HG03039 (cell line): ENCODE measurements at regions not wholly inside any gene's neighbourhood (a gene's known extent, or its start where the extent isn't known, plus 50 kb on each side); places are given as distances from the start of the nearest gene placed in this dataset.

Source experiments
- ATAC-seq: cut with Tn5 transposase; IDR thresholded peaks from one replicate; pipeline ENCODE4 v1.9.1; 2021; ENCODE audit warnings: mild to moderate bottlenecking, moderate library complexity; ENCODE audit not compliant: unreplicated experiment

GRCh38 chr4:136935871-136936270 lies 596.4 kb downstream of the PCDH18 start:
- ATAC-seq, result no peak

DNA sequence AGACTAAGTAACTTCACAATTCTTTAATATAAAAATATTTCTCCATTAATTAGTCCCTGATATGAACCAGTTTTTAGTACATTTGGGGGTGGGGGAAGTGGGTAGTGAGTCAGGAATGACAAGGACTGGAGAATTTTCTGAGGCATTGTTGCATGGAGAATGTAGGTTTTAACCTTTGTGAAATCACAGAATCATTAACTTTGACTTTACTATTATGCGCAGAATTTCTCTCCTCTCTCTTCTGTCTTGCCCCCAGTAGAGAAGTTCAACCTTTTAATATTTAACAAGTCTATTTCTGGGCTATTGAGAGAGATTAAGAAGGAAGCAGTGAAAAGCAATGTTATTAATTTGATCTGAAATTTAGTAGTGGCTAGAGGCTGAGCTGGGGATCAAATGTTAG lies 597.0 kb downstream of the PCDH18 start:
- no peak for ATAC-seq

DNA sequence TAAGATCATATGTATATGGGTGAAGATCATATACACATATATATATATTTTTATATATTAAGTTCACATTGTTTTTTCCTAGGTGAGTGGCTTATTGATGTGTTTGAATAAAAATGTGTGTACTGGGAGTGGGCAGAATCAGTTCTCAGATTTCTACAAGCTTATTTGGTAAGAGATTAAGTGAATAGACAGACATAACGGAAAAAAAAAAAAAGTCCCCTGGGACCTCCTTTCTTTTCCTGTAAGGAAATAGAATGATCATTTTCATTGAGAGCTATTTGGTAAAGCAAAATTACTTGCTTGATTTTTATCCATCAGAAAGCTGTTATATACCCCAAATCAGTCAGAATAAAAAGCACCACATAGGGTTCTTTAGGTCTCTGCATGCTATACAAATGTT lies 597.7 kb downstream of the PCDH18 start:
- no peak for ATAC-seq

DNA sequence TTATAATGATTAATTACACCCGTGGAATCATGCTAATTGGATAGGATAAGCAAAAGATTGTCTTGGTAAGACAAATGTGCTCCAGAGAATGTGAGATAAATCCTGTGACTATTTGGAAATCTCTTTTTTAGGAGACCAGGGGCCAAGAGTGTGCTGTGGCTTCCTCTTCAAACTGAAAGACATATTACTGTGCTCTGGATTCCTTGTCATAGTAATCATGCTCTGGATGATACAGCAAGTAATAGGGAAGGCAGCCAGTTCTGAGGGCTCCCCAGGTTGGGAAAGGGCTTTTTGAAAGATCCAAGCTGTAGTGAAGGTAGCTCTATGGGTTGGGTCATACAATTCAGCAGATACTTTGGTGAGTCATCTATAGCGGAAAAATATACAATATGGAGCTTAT lies 600.5 kb downstream of the PCDH18 start:
- no peak for ATAC-seq

- ATAC-seq, result no peak
These were observed 603.3 kb downstream of the PCDH18 start for GRCh38 chr4:136928957-136929411.

GRCh38 chr4:136927172-136927571 lies 605.1 kb downstream of the PCDH18 start:
- ATAC-seq, result no peak

DNA sequence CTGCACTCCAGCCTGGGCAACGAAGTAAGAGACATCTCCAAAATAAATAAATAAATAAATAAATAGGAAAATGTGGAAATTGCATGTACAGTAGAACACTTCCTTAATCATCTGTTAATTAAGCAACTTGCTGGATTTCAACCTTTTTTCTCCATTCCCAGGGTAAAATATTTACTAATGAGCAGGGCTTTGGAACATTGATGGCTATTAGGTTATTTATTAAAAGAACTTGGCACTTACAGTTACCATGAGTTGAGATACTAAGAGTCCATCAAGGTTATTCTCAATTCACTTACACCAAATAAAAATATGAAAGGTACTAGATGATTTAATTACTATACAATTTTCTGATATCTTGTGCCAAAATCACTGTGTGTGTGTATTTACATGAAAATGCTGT lies 607.1 kb downstream of the PCDH18 start:
- no peak for ATAC-seq

DNA sequence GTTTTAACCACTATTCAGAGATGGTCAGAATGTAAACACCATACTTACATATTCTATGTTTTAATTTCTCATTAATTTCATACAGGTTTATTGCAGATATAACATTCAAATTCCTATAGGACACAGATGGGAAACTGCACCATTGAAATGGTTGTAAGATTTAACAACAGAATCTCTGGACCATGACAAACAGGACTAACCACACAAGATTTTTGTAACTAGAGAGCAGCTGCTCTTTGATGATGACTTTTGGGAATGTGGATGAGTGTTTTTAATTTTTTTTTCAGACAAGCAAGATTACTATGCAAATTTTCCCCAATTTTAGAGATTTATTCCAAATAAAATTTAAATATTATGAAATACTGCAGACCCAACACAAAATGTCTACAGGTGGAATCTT lies 610.2 kb downstream of the PCDH18 start:
- ATAC-seq, result no peak

- no peak for ATAC-seq
These were observed 612.0 kb downstream of the PCDH18 start for GRCh38 chr4:136920092-136920881.

GRCh38 chr4:136918772-136919171 lies 613.5 kb downstream of the PCDH18 start:
- no peak for ATAC-seq

GRCh38 chr4:136917312-136918110 lies 614.8 kb downstream of the PCDH18 start:
- no peak for ATAC-seq

DNA sequence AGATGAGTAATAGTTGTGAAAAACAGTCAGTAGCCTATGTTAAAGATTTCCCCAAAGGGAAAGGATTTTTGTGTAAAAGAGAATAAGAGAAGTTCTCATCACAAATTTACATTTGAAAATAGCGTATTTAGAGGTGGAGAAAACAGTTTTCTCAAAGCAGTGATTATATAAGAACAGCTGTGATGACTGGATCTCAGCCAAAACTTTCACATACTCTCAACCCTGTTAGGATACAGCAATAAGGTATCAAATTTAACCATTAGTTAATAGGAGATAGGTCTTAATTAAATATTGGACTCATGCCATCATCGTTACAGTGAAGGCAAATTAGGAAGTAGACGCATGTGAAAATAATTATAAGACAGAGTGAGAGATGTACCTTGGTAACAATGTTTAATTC lies 622.7 kb downstream of the PCDH18 start:
- no peak for ATAC-seq

GRCh38 chr4:136908122-136908521 lies 624.2 kb downstream of the PCDH18 start:
- ATAC-seq, result no peak

- ATAC-seq, result no peak
These were observed 631.6 kb downstream of the PCDH18 start for GRCh38 chr4:136900696-136901095.

- no peak for ATAC-seq
These were observed 633.6 kb downstream of the PCDH18 start for GRCh38 chr4:136898590-136899248.

DNA sequence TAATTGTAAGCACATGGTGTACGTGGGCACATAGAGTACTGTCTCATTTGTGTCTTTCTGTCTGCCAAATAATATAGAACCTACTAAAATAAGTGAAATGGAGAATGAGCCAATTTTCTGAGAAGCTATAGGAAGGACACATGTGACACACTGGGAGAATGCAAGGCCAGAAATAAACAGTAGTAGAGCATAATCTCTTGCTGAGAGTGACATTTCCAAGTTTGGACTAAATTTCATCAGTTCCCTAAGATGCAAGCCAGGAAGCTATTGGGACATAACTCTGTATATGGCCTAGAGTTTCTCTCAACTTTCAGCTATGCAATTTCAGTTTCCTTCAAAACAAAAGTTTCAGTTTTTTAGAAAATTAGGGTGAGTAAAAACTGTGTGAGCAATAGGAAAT lies 638.7 kb downstream of the PCDH18 start:
- ATAC-seq, result no peak

- no peak for ATAC-seq
These were observed 650.6 kb downstream of the PCDH18 start for GRCh38 chr4:136881666-136882065.

DNA sequence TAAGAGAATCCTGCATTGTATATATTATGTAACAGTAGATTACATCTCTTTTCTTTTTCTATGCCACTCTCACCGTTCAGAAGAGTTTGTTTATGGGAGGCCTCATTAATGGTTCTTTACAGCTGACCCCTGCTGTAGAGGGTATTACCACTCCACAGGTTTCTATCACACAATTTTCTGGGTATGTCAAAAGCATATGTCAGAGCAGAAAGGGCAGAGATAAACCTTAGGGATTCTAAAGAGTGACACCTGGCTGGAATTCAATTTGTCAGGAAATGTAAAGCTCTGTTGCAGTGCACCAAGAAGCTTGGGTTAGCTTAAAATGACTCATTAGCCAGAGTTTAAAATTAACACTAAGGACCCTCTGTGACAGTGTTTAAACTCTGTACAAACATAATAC lies 658.7 kb downstream of the PCDH18 start:
- no peak for ATAC-seq

GRCh38 chr4:136867465-136867864 lies 664.8 kb downstream of the PCDH18 start:
- no peak for ATAC-seq

DNA sequence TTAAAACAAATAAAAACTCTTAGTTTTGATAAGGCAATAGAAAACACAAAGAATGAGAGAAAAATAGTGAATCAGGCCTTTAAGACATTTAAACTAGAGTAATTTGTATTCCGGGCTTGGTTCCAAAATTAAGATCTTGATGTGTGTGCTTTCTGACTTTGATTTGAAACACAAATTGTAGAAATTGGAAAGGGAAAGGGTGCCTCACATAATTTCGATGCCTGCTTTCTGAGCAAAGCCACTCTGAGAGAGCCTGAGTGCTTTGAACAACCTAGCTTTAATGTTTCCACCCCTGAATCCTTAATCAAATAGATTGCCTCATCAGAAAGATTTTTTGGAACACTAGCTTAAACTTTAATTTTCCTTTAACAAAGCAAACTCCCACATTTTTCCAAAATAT lies 666.8 kb downstream of the PCDH18 start:
- no peak for ATAC-seq

- ATAC-seq, result peak; percentile 90
These were observed 667.6 kb downstream of the PCDH18 start for GRCh38 chr4:136864604-136865185.
